Loucy (cell line): ENCODE measurements at regions not wholly inside any gene's neighbourhood (a gene's known extent, or its start where the extent isn't known, plus 50 kb on each side); places are given as distances from the start of the nearest gene placed in this dataset.
"Not testable (repeated sequence)": the region's sequence is repeated elsewhere in the genome, so short reads cannot be mapped to it uniquely, and the experiment has no call there.

ENCODE experiments used
- H2AFZ ChIP-seq: fragments of 200-600 bp; sonication (generic); 2 replicates; pipeline ENCODE4 v1.6.0; 2016; ENCODE audit warnings: antibody characterized with exemption, mild to moderate bottlenecking, low read length, moderate library complexity
- H3F3A ChIP-seq: fragments of 200-600 bp; 2 replicates; pipeline ENCODE4 v1.6.0; 2016; ENCODE audit warnings: antibody characterized with exemption, low read depth, mild to moderate bottlenecking
- H3K27me3 ChIP-seq: fragments of 200-600 bp; sonication (generic); 2 replicates; pipeline ENCODE4 v1.6.1; 2014; ENCODE audit warnings: low read length, mild to moderate bottlenecking; ENCODE audit not compliant: insufficient read depth, poor library complexity, severe bottlenecking
- H3K36me3 ChIP-seq: fragments of 200-600 bp; sonication (generic); 2 replicates; pipeline ENCODE4 v1.6.1; 2016; ENCODE audit warnings: low read length; ENCODE audit not compliant: insufficient read depth
- H3K4me1 ChIP-seq: fragments of 200-600 bp; sonication (generic); 2 replicates; pipeline ENCODE4 v1.5.1; 2014; ENCODE audit warnings: low read length, mild to moderate bottlenecking; ENCODE audit not compliant: insufficient read depth, poor library complexity, severe bottlenecking
- H3K4me2 ChIP-seq: fragments of 200-600 bp; sonication (generic); 2 replicates; pipeline ENCODE4 v1.6.0; 2014; ENCODE audit warnings: antibody characterized with exemption, low read length, low read depth, mild to moderate bottlenecking; ENCODE audit not compliant: poor library complexity, severe bottlenecking
- H3K4me3 ChIP-seq: fragments of 200-600 bp; sonication (generic); 2 replicates; pipeline ENCODE4 v1.5.1; 2014; ENCODE audit warnings: low read length, mild to moderate bottlenecking, mixed read lengths; ENCODE audit not compliant: poor library complexity, severe bottlenecking
- H3K79me2 ChIP-seq: fragments of 200-600 bp; sonication (generic); 2 replicates; pipeline ENCODE4 v1.6.1; 2014; ENCODE audit warnings: low read length; ENCODE audit not compliant: insufficient read depth
- H3K9ac ChIP-seq: fragments of 200-600 bp; sonication (generic); 2 replicates; pipeline ENCODE4 v1.6.0; 2014; ENCODE audit warnings: mild to moderate bottlenecking, low read depth, low read length, moderate library complexity; ENCODE audit not compliant: poor library complexity, severe bottlenecking
- H3K9me2 ChIP-seq: fragments of 200-600 bp; sonication (generic); replicated peaks from 2 replicates; pipeline ENCODE4 v1.6.1; 2016; ENCODE audit warnings: low read depth, low read length, mixed read lengths
- H3K9me3 ChIP-seq: fragments of 200-600 bp; sonication (generic); 2 replicates; pipeline ENCODE4 v1.6.1; 2014; ENCODE audit warnings: mild to moderate bottlenecking, antibody characterized with exemption, low read length, low read depth; ENCODE audit not compliant: insufficient read depth
- H4K20me1 ChIP-seq: fragments of 200-600 bp; sonication (generic); 2 replicates; pipeline ENCODE4 v1.6.0; 2014; ENCODE audit warnings: antibody characterized with exemption, low read length, mild to moderate bottlenecking; ENCODE audit not compliant: insufficient read depth, poor library complexity, severe bottlenecking
- CTCF ChIP-seq: fragments of 200-600 bp; sonication (generic); conservative IDR thresholded peaks from 2 replicates; pipeline ENCODE4 v1.5.1; 2014; ENCODE audit warnings: mild to moderate bottlenecking, antibody characterized with exemption, low read length
- EZH2phosphoT487 ChIP-seq: fragments of 200-600 bp; IDR thresholded peaks from 2 replicates; pipeline ENCODE4 v1.6.1; 2018; ENCODE audit warnings: antibody characterized with exemption, mild to moderate bottlenecking, moderate library complexity, borderline replicate concordance

- not testable (repeated sequence) for H3K4me1 ChIP-seq, H3K9ac ChIP-seq, H3K36me3 ChIP-seq, H3K4me2 ChIP-seq, H3K9me3 ChIP-seq, H3K79me2 ChIP-seq, H3K9me2 ChIP-seq, H4K20me1 ChIP-seq, H3K27me3 ChIP-seq, H3K4me3 ChIP-seq, H2AFZ ChIP-seq, H3F3A ChIP-seq
Observed at GRCh38 chr4:27075603-27076002, 215.0 kb downstream of the STIM2 start.

GRCh38 chr4:27078934-27079455 is 218.4 kb downstream of the STIM2 start:
- no peaks in the 10 kb centered on the region for H3K27me3 ChIP-seq
- H3K36me3 ChIP-seq = no peaks in the 10 kb centered on the region
- no peak overlapping the region for H3K9ac ChIP-seq
- H3K9me3 ChIP-seq = no peaks in the 10 kb centered on the region
- H3F3A ChIP-seq = no peaks in the 10 kb centered on the region
- no peak overlapping the region for H3K4me2 ChIP-seq
- H2AFZ ChIP-seq = no peak overlapping the region
- no peaks in the 10 kb centered on the region for H4K20me1 ChIP-seq
- no peak overlapping the region for H3K4me3 ChIP-seq
- H3K4me1 ChIP-seq = no peaks in the 10 kb centered on the region
- H3K79me2 ChIP-seq = no peaks in the 10 kb centered on the region
- no peak for TF ChIP-seq CTCF
- TF ChIP-seq EZH2phosphoT487 = no peak
- no peaks in the 10 kb centered on the region for H3K9me2 ChIP-seq

GRCh38 chr4:27081675-27082586 is 221.3 kb downstream of the STIM2 start:
- no peaks in the 10 kb centered on the region for H4K20me1 ChIP-seq
- no peaks in the 10 kb centered on the region for H3K4me1 ChIP-seq
- H3K36me3 ChIP-seq = no peaks in the 10 kb centered on the region
- H3K9me3 ChIP-seq = no peaks in the 10 kb centered on the region
- no peak overlapping the region for H3K4me2 ChIP-seq
- H3K27me3 ChIP-seq = no peaks in the 10 kb centered on the region
- no peak overlapping the region for H2AFZ ChIP-seq
- H3K4me3 ChIP-seq = no peak overlapping the region
- H3K79me2 ChIP-seq = no peaks in the 10 kb centered on the region
- no peaks in the 10 kb centered on the region for H3F3A ChIP-seq
- TF ChIP-seq CTCF (no peak), EZH2phosphoT487 (no peak)
- H3K9me2 ChIP-seq = no peaks in the 10 kb centered on the region
- H3K9ac ChIP-seq = no peak overlapping the region

DNA sequence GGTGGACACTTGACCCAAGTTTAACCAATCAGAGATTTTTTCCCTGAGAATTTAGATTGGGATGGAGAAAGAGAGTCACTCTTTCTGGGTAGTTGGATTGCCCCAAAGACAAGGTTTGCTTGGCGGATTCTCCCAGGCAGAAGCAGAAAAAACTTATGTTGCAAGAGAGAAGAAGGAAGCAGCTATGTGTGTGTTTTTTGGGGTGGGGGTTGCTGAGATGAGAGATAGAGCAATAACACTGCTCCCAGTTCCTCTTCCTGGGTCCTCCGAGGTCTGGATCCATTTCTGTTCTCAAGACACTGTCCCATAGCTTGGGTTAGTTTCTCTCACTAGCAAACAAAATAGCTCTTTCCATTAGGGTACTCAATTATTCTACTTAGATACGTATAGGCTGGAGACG is 222.1 kb downstream of the STIM2 start:
- Histone ChIP-seq H3F3A (no peaks in the 10 kb centered on the region), H3K4me2 (no peak overlapping the region), H2AFZ (no peak overlapping the region), H3K4me1 (no peaks in the 10 kb centered on the region), H3K9ac (no peak overlapping the region), H3K36me3 (no peaks in the 10 kb centered on the region), H3K9me3 (no peaks in the 10 kb centered on the region), H3K79me2 (no peaks in the 10 kb centered on the region), H4K20me1 (no peaks in the 10 kb centered on the region), H3K4me3 (no peak overlapping the region), H3K27me3 (no peaks in the 10 kb centered on the region), H3K9me2 (no peaks in the 10 kb centered on the region)
- no peak for TF ChIP-seq CTCF
- TF ChIP-seq EZH2phosphoT487 = no peak
